ENCODE measurements at regions not wholly inside any gene's neighbourhood (a gene's known extent, or its start where the extent isn't known, plus 50 kb on each side); places are given as distances from the start of the nearest gene placed in this dataset.

DNA sequence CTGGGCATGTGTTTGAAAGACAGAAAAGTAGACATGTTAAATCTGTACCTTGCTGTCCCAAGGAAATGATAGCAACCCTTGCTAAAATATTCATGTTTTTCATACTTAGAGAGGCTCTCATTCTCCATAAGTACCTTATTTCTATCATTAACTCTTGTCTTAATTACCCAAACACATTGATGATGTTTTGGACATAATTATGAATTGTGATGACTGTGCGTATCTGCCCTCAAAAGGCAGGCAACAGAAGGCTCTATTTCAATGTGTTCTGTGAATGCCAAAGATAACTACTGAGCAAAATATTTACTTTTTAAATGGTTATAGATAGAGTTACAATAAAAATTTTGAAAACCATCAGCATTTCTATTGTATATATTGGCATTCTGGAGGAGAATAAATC, 1263.8 kb downstream of the ZPLD1 start:
- TF ChIP-seq, protein P1, sequence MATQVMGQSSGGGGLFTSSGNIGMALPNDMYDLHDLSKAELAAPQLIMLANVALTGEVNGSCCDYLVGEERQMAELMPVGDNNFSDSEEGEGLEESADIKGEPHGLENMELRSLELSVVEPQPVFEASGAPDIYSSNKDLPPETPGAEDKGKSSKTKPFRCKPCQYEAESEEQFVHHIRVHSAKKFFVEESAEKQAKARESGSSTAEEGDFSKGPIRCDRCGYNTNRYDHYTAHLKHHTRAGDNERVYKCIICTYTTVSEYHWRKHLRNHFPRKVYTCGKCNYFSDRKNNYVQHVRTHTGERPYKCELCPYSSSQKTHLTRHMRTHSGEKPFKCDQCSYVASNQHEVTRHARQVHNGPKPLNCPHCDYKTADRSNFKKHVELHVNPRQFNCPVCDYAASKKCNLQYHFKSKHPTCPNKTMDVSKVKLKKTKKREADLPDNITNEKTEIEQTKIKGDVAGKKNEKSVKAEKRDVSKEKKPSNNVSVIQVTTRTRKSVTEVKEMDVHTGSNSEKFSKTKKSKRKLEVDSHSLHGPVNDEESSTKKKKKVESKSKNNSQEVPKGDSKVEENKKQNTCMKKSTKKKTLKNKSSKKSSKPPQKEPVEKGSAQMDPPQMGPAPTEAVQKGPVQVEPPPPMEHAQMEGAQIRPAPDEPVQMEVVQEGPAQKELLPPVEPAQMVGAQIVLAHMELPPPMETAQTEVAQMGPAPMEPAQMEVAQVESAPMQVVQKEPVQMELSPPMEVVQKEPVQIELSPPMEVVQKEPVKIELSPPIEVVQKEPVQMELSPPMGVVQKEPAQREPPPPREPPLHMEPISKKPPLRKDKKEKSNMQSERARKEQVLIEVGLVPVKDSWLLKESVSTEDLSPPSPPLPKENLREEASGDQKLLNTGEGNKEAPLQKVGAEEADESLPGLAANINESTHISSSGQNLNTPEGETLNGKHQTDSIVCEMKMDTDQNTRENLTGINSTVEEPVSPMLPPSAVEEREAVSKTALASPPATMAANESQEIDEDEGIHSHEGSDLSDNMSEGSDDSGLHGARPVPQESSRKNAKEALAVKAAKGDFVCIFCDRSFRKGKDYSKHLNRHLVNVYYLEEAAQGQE (IDR thresholded peaks at IDR 0.05; ENCODE audit: insufficient replicate concordance, low read depth): no peak
- TF ChIP-seq GABPA (IDR thresholded peaks at IDR 0.05; ENCODE audit: low read depth): no peak
- TF ChIP-seq, protein P2, sequence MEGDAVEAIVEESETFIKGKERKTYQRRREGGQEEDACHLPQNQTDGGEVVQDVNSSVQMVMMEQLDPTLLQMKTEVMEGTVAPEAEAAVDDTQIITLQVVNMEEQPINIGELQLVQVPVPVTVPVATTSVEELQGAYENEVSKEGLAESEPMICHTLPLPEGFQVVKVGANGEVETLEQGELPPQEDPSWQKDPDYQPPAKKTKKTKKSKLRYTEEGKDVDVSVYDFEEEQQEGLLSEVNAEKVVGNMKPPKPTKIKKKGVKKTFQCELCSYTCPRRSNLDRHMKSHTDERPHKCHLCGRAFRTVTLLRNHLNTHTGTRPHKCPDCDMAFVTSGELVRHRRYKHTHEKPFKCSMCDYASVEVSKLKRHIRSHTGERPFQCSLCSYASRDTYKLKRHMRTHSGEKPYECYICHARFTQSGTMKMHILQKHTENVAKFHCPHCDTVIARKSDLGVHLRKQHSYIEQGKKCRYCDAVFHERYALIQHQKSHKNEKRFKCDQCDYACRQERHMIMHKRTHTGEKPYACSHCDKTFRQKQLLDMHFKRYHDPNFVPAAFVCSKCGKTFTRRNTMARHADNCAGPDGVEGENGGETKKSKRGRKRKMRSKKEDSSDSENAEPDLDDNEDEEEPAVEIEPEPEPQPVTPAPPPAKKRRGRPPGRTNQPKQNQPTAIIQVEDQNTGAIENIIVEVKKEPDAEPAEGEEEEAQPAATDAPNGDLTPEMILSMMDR (IDR thresholded peaks at IDR 0.05; ENCODE audit: insufficient read depth, low read length): no peak
- DNase-seq (ENCODE audit: low read depth in 1 of 2, low spot score in 1 of 2): no peak

DNA sequence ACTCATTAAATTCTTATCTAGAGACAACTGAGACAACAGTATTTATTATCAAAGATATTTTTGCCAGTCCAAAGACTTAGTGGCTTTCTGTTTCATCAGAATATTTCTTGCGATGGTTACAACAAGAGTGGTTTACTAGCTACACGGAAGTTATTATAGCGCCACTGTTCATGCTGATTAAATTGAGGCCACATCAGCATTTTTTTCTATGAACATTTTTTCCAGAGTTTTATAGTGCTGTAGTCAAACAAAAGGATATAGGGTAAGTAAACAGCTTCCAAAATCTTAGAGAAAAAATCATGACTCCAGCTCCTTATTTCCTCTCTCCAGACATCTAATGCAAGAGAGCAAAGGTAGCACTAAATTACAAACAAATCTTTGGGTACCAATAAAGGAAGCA, 1264.4 kb downstream of the ZPLD1 start:
- H3K27ac ChIP-seq (replicated peaks): no peak overlapping the region
- no peak overlapping the region for H3K4me3 ChIP-seq (replicated peaks; ENCODE audit: insufficient read depth, low read length)
- no peaks in the 10 kb centered on the region for H3K27me3 ChIP-seq (ENCODE audit: insufficient read depth, poor library complexity, severe bottlenecking)
- TF ChIP-seq POLR2AphosphoS5 (IDR thresholded peaks at IDR 0.05; ENCODE audit: low read depth) (no peak), SPI1 (IDR thresholded peaks at IDR 0.05; ENCODE audit: borderline replicate concordance, low read depth) (no peak), GABPA (IDR thresholded peaks at IDR 0.05; ENCODE audit: low read depth) (no peak)
- TF ChIP-seq, protein P2 (IDR thresholded peaks at IDR 0.05; ENCODE audit: insufficient read depth, low read length): no peak
- TF ChIP-seq, protein P1 (IDR thresholded peaks at IDR 0.05; ENCODE audit: insufficient replicate concordance, low read depth): no peak
- no peak for DNase-seq (ENCODE audit: low read depth in 1 of 2, low spot score in 1 of 2)

More for the DNA sequence above, 1263.8 kb downstream of the ZPLD1 start:
- no peak overlapping the region for H3K27ac ChIP-seq (replicated peaks)
- H3K27me3 ChIP-seq (ENCODE audit: insufficient read depth, poor library complexity, severe bottlenecking): no peaks in the 10 kb centered on the region
- H3K4me3 ChIP-seq (replicated peaks; ENCODE audit: insufficient read depth, low read length): no peak overlapping the region

DNA sequence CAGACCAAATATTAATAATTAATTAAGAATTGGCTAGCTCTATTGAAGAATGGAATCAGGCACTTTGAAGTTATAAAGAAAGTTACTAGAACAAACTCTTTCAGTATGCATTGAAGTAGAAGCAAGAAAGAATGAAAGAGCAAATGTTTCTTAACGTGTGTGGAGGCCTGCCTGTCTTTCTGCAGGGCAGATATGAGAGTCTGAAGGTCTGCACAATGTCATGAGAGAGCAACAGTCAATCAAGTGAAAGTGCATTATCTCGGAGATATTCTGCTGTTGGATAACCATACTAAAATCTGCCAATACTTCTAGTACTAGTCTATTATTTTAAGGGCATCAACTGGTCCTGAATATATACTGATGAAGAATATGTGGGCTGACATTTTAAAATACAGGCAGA, 1270.8 kb downstream of the ZPLD1 start:
- H3K27ac ChIP-seq (replicated peaks): no peak overlapping the region
- no peaks in the 10 kb centered on the region for H3K27me3 ChIP-seq (ENCODE audit: insufficient read depth, poor library complexity, severe bottlenecking)
- H3K4me3 ChIP-seq (replicated peaks; ENCODE audit: insufficient read depth, low read length): no peak overlapping the region
- TF ChIP-seq, protein P2 (IDR thresholded peaks at IDR 0.05; ENCODE audit: insufficient read depth, low read length): no peak
- TF ChIP-seq GABPA (IDR thresholded peaks at IDR 0.05; ENCODE audit: low read depth): no peak
- TF ChIP-seq, protein P1 (IDR thresholded peaks at IDR 0.05; ENCODE audit: insufficient replicate concordance, low read depth): no peak
- no peak for TF ChIP-seq SPI1 (IDR thresholded peaks at IDR 0.05; ENCODE audit: borderline replicate concordance, low read depth)
- no peak for TF ChIP-seq POLR2AphosphoS5 (IDR thresholded peaks at IDR 0.05; ENCODE audit: low read depth)
- DNase-seq (ENCODE audit: low read depth in 1 of 2, low spot score in 1 of 2): no peak

All from HL-60 (cell line).